Transverse colon (tissue), 4 donors: ENCODE measurements at regions not wholly inside any gene's neighbourhood (a gene's known extent, or its start where the extent isn't known, plus 50 kb on each side); places are given as distances from the start of the nearest gene placed in this dataset.

Experiments
- CTCF ChIP-seq, 5 experiments: fragments of 200-600 bp in 3 of 5; fragments of 450-650 bp in 2 of 5; sonication (generic) in 3 of 5; IDR thresholded peaks; 1 replicate in 2 of 5; 2 replicates in 3 of 5; pipeline ENCODE4 v1.5.1; 2016 to 2017; ENCODE audit warnings: antibody characterized with exemption in 5 of 5, inconsistent platforms in 3 of 5, mild to moderate bottlenecking in 2 of 5, moderate library complexity in 1 of 5
- EP300 ChIP-seq: sonication (generic); formaldehyde crosslinking; IDR thresholded peaks from one replicate; pipeline ENCODE4 v1.6.1; 2017; ENCODE audit warnings: antibody characterized with exemption, low read depth
- POLR2A ChIP-seq: fragments of 450-650 bp; IDR thresholded peaks from one replicate; pipeline ENCODE4 v1.6.1; 2016; ENCODE audit warnings: antibody characterized with exemption, mild to moderate bottlenecking, moderate library complexity
- POLR2AphosphoS5 ChIP-seq, 3 donors: sonication (generic); formaldehyde crosslinking; IDR thresholded peaks; one replicate each; pipeline ENCODE4 v1.6.1; 2016; ENCODE audit warnings: antibody characterized with exemption in 3 of 3

DNA sequence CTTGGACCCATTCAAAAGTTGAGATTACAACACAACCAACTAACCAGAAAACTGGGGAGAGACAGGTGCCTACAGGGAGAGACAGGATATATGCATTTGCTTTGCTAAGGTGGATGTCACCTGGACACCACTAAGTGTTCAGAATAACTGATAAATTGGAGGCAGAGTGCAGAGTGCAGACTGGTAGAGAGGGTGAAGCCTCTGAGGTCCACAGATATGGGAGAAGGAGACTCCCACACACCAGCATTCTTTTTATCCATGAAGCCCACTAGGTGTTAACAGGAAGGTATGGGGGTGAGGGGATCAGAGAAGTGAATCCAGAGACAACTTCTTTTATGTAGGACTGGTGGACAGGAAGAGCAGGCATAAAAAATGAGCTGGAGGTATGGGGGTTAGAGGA lies 1310.0 kb upstream of the ZEB2 start:
- TF ChIP-seq EP300 (no peak), CTCF (IDR thresholded peaks at IDR 0.05) (no peak), POLR2AphosphoS5 (IDR thresholded peaks at IDR 0.05) (no peak), POLR2A (no peak)
